NCI-H748 (cell line): ENCODE measurements at regions not wholly inside any gene's neighbourhood (a gene's known extent, or its start where the extent isn't known, plus 50 kb on each side); places are given as distances from the start of the nearest gene placed in this dataset.

Experiments used
- DNase-seq: peaks from one replicate; lab custom pipeline; 2025; ENCODE audit not compliant: unreplicated experiment; lab: John Stamatoyannopoulos, UW

DNA sequence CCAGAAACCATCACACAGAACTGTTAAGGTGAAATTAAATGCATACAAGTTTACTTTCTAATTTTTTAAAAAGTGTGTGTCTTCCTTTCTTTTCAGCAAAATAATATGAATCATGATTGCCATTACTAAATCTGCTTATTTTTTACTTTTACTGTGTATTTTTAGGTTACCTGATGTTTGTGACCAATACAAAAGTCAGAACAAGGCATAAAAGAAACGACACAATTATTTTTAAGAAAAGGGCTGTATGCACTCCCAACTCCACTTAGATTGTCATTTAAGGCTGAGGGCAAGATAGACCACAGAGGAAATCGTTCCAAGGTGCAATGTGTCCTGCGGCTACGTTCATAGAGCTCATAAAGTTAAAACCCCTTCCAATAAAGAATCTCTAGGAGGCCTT is 797.0 kb downstream of the TDRD15 start:
- DNase-seq, result no peak

DNA sequence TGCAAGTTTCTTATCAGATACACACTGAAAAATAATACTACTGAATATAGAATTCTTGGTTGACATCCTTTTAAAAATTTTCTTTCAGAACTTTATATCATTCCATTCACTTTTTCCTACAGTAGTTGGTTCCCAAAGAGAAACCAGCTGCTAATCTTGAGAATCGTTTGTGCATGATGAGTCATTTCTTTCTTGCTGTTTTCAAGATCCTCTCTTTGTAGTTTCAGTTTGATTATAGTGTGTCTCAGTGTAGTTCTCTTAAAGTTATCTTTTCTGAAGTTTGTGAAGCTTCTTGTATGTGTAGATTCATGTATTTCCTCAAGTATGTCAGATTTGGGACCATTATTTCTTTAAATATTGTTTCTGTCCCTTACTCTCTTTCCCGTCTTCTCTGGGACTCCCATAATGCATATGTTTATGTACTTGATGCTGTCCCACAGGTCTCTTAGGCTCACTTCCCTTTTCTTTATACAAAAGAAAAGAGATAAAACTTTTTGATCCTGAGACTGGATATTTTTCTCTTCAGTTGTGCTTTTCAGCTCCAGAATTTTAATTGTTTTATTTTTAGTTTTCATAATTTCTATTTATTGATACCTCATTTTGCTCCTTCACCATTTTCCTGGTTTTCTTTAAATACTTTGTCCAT is 801.0 kb downstream of the TDRD15 start:
- DNase-seq, result no peak

DNA sequence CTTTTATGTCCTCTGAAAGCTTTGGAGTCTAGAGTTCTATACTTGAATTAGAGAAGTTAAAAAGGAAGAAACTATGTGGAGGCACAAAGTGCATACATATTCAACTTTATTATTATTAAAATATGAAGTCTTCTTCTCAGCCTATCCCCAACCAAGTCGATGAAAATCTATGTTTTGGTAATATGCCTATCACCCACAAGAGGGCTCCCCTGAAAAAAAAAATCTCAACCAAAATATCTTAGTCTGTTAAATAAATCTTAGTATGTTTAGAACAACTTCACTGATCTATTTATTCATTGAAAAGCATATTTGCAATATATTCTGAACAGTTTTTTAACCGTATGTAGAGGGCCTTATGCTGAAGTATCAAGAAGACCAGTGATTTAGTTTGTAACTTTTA is 804.5 kb downstream of the TDRD15 start:
- DNase-seq, result no peak

DNA sequence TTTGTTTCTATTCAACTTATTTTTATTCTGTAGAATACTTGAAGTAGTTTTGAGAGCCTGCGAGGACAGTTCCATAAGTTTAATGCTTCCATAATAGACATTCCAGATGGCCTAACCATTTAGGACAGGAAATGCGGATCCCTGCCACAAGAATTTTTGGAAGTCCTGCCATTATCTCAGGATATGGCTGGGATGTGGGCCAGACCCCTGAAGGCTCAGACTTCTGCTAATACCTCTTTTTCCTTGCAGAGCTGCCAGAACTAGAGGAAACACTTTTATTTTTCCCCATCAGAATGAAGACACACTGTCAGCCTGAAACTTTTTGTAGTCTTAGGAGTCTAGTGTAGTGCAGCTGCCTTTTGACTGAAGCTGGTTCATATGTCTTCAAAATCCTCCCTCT is 806.5 kb downstream of the TDRD15 start:
- no peak for DNase-seq

DNA sequence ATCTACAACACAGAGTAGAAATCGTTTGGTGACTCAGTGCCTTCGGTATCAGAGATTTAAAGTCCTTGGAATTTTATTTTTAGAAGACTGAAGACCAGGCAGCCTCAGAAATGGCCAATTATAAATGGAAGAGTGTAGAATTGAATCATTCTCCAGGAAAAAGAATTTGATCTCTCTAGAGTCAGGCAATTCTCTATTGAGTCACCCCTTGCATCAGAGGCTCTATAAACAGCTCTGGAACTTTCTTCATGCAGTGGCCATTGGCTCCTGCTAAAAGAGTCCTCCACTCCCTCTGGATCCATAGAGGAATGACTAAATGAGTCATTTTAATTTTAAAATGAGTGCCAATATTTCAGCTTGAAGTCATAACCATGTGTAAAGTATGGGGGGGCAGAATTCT is 816.2 kb downstream of the TDRD15 start:
- no peak for DNase-seq

DNA sequence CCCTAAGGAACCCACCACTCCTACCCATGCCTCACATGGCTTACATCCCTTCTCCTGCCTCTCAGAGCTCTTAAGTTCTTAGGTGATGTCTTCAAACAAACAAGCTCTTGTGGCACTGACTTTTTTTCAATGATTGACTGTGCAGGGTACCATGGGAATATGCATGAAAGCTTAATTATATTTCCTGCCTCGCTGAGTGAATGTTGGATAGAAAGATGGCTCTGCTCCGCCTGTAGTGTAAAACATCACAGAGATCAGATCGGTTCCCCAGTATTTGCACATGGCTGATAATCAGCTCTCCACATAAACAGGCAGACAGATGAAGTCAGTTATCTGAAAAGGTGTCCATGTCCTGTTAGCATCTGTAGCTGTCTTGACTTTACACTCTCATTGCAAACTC is 820.8 kb downstream of the TDRD15 start:
- no peak for DNase-seq

DNA sequence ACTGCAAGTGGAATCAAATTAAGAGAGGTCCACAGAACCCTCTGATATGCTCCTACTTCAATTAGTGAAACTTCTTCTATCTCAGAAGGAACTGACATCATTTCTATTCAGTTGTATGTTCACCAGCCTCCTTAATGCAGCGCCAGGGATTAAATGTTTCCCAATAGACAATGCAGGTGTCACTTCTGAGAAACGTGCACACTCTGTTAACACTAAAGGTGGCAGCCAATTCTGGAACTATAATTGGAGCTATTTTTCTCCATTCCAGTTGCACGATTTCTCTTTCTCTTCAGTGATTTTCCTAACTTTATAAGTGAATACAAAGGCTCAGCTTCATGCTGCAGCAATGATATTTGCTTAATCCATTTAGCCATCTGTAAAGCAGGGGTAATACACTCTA is 821.9 kb downstream of the TDRD15 start:
- no peak for DNase-seq

DNA sequence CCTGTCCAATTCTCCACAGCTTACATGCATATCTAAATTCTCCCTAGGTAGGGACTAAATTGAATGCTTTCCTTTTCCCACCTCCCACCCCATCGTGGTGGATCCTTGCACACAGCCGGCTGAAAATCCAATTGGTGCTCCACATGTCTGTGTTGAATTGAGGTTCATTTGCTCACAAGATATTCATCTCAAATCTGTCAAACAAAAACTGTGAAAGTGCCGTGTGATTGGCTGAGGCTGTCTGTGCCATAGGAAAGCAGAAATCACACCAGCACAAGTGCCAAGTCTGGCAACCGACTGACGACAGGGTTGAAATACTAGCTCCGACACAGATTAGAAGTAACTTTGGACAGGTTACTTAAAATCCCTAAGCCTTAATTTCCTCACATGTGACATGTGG is 823.3 kb downstream of the TDRD15 start:
- no peak for DNase-seq

DNA sequence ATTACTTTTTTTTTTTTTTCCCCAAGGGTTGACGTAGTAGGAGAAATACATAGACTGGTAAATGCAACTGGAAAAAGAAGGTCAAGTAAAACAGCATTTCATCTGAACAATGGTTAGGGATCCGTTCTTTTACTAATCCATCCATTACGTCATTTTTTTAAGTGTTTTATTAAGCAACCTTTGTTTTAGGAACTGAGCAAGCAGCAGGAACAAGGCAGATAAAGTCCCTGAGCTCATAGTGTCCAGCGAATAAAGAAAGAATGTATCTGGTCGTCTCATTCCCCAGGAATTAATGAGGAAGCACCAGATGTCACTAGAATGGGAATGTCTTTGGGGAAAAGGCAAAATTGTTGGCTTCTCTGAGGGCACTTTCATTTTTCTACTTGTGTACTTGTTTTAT is 842.4 kb downstream of the TDRD15 start:
- DNase-seq, result no peak

DNA sequence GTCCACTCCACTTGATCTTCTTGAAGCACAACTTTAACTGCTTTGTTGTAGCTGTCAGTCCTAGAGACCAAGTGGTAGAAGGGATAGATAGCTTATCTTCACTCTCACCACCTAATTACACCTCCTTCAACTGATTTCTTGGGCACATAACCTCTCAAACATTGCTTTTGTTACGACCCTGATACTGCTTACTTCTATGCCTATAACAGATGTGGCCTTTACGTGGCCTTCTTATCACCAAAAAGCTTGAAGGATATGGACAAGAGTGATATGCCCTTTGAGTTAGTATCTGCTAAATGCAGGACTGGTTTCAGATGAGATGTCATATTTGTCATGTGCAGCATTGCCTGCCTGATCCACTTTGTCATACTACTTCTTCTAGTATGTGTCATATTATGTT is 847.2 kb downstream of the TDRD15 start:
- DNase-seq, result no peak

DNA sequence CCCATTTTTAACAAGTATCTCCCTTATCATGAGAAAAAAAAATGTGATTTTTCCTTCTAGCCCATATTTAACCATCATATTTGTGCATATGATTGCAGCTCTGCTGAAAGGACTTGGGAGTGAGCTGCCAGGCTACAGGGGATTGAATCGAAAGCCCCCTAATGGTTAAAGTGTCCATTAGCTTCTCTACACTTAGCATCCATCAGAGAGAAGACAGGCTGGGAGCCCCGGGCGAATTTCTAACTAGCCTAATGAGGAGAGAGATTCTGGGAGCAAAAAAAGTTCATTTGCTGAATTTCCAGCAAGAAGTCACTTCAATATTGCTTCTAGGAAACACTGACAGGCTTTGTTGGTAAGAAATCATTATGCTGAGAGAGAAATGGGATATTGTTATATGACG is 848.8 kb downstream of the TDRD15 start:
- no peak for DNase-seq

DNA sequence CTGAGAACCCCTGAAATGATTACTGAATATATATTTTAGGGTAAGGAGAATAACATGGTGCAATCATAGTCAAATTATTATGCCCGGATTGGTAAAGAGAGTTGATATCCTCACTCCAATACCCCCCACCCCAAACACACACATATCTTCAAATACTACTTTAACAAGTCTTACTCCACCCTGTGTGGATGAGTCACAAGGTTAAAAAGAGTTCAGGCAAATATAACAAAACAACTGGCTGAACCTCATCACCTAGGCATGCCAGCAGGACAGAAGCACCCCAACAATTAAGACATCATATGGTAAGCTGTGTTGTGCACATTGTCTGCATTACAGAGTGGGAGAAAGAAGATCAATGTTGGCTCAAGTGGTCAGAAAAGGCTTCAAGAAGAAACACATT is 857.4 kb downstream of the TDRD15 start:
- no peak for DNase-seq

DNA sequence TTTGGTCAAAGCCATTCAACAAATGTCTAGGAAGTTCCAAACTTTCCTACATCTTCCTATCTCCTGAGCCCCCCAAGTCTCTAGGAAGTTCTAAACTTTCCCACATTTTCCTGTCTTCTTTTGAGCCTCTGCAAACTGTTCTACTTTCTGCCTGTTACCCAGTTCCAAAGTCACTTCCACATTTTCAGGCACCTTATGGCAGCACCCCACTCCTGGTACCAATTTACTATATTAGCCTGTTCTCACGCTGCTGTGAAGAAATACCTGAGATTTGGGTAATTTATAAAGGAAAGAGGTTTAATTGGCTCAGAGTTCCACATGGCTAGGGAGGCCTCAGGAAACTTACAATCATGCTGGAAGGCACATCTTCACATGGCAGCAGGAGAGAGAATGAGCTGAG is 869.2 kb downstream of the TDRD15 start:
- DNase-seq, result no peak

DNA sequence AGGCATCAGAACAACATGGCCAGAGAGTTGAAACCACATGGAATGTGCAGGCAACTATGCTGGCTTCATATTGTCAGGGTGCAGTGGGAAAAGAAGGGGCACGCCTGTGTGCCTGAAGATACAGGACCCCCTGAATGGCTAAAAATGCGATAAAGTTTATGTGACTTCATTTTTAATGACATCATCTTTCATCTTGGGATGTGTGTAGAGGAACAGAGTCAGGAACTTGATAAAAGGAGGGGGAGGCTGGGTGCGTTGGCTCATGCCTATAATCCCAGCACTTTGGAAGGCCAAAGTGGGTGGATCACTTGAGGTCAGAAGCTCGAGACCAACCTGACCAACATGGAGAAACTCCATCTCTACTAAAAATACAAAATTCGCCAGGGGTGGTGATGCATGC is 872.6 kb downstream of the TDRD15 start:
- DNase-seq, result no peak

DNA sequence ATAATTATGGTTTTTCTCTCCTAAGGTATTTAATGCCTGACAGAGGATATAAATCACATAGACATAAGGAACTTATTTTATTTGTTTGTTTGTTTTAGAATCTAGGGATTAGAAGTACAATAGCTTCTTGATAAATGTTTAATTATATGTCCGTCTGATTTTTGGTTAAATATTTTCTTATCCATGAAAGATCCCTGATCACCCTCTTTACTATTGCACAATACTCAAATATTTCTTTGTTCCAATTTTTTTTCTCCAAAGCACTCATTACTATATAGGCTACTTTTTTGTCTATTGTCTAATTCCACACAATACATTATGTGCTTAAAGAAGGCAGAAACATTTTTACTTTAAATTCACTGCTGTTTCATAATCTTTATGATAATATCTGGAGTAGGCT is 875.8 kb downstream of the TDRD15 start:
- DNase-seq, result no peak

DNA sequence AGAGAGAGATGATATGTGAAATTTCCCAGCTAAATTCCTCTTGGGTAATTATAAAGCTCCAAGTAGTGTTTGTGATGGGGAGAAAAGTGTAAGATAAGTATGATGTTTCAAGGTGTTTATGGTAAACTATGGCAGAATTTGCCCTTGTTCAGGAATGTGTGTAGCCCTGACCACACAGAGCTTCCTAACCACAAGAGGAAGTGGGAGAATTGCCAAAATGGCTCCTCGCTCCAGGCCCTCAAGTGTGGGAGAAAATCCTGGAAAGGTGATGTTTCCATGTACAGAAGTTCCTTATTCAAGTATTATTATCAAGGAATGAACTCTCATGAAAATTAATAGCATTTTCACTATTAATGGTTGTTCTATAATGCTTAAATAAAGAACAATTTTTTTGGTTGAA is 878.3 kb downstream of the TDRD15 start:
- DNase-seq, result no peak

DNA sequence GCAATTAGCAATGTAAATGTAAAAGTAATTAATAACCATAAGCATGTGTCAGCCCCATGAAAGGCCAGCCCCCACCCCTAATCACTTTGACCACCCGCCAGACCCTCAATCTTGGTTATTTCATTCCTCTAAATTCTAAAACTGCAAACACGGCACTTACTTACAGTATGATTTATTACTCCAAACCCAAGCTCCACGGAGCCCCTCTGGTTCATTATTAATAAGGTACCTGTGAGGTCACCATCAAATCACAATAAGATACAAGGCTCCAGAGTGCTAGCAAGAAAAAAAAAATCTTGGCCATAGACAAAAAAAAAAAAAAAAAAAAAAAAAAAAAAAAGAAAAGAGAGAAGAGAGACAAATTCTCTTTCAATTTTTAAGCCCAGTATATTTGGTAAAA is 879.5 kb downstream of the TDRD15 start:
- no peak for DNase-seq

DNA sequence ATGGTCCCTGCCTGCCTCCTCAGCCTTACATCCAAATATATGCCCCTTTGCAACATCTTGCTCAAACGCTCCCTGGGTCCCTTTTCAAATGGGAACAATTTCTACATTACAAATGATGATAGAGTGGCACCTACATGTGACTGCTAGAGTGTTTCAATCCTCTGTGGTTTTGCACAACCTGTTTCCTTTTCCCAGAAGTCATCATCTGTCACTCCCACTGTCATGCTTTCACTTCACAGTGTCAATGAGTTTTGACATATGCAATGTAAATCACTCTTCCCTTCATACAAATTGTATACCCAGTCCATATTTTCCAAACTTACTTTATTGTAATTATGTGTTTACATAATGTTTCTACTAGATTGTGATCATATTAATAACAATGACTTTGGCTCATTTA is 887.3 kb downstream of the TDRD15 start:
- no peak for DNase-seq

DNA sequence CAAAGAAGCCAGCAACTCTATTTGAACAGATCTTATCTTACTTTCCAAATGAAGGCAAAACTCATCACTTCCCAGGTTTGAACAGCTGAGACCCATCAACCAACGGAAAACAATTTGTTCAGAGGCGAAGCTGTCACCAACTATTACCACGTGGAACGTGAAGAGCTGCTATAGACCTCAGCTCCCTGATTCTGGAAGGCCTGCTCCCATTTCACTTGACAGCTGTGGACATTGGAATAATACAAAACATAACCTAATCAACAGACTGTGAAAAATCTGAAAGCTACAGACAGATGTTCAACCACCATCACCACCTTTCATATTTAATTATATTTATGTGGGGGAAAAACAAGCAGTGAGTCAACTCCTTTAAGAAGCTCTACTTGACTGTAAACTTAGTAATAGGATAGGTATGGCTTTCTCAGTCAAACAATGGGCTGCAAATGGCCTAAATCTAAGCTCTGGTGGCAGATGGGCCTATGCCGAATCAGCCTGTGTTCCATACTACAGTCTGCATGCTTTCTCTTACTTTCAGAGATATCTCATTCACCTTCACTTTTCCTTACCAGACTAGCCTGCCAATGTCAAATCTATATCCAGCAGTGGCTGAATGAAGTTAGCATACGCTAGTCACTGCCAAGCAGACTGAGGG is 896.4 kb downstream of the TDRD15 start:
- DNase-seq, result no peak

DNA sequence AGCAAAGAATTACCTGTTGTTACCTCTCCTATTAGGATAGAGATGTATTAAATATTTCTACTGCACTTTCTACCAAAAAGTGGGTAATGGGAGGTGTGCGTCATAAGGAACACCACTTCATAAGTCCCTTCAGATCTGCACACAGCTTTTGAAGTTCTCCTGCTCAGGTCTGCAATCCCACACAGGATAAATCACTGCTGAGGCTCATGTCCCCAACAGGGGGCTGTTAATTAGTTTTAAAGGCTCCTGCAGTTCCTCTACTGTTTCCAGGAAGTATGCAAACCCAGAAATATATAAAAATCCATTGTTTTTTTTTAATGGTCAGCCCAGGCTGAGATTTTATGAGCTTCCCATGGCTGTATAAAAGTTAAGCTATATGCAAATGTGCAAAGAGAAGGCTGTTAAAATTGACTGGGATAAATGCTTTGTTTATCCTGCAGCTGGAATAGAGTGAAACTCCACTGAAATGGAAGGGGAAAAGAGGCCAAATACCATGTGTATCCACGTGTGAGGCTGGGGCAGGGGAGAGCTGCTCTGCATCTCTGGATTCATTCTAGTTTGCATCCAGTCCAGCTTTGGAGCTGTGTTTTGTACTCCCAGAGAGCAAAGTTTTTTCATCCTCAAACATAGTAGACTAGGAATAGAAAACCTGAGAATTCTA is 903.7 kb downstream of the TDRD15 start:
- no peak for DNase-seq

DNA sequence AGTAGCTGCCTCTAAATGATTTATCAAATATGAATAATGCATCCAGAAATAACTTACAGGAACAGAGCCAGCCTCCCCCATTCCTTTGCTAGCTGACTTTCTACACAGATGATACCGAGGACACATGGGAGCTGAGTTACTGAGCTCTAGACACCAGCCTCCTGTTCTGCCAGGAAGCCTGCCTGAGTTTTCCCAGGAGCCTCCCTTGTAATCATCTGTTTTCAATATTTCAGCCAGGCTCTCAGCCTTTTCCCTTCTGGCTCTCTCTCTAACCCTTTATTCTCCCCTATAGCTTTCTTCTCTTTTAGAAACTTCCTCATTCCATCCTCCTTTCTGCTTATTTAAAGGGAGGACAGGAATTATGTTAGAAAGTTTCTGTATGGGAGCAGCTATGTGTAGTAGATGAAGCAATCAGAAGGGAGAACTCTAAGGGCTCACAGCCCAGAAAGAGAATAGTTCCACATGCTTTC is 911.6 kb downstream of the TDRD15 start:
- no peak for DNase-seq

DNA sequence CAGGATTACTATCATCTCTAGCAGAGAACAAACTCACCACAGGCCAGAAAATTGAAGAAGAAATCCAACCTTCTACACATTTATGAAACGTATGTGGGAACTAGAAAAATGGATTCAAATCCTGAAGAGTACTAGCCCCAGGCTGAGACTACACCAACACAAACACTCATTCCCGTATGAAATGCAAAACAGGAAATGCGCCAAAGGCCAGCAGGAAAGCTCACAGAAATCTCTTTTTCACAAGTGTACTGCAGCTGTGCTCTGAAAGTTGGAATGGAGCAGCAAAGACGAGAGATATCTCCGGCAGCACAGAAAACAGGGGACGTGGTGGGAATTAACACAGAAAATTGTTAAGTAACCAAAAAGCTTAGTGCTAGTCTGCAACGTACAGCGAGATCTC is 913.5 kb downstream of the TDRD15 start:
- DNase-seq, result no peak

DNA sequence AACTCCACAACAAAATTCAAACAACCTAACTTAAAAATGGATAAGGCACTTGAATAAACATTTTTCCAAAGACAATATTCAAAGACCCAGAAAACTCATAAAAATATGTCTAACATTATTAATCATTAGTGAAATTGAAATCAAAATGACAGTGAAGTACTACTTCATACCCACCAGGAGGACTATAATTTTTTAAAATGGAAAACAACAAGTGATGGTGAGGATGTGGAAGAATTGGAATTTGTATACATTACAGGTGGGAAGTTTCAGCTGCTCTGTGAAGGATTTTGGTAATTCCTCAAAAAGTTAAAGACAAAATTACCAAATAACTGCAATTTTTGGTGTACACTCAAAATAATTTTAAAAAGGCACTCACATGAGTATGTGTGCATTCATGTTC is 920.0 kb downstream of the TDRD15 start:
- no peak for DNase-seq
